ENCODE measurements at regions not wholly inside any gene's neighbourhood (a gene's known extent, or its start where the extent isn't known, plus 50 kb on each side); places are given as distances from the start of the nearest gene placed in this dataset.

GRCh38 chr6:14439419-14439818 lies 321.8 kb downstream of the CD83 start:
- TF ChIP-seq CTCF (IDR thresholded peaks at IDR 0.05) (no peak), POLR2A (IDR thresholded peaks at IDR 0.05) (no peak)
